ENCODE measurements at regions not wholly inside any gene's neighbourhood (a gene's known extent, or its start where the extent isn't known, plus 50 kb on each side); places are given as distances from the start of the nearest gene placed in this dataset.

GRCh38 chr10:45061982-45062381 is 61.3 kb downstream of the ZNF22 start:
- TF ChIP-seq TRIM28 (IDR thresholded peaks at IDR 0.05; ENCODE audit: borderline replicate concordance, low read length), result no peak
- no peak for TF ChIP-seq SP2 (tag by site-specific recombination; IDR thresholded peaks at IDR 0.05)
- TF ChIP-seq ZNF707 (tag by site-specific recombination; IDR thresholded peaks at IDR 0.05), result no peak
- TF ChIP-seq ZNF513 (tag by site-specific recombination; IDR thresholded peaks at IDR 0.05), result no peak
- TF ChIP-seq ZNF660 (tag by site-specific recombination; IDR thresholded peaks at IDR 0.05), result no peak
- no peak for TF ChIP-seq SCRT2 (tag by site-specific recombination; IDR thresholded peaks at IDR 0.05)
- no peak for TF ChIP-seq CTCF (tag by site-specific recombination; IDR thresholded peaks at IDR 0.05)
- no peak for TF ChIP-seq HOXD13 (CRISPR knock-in tag; IDR thresholded peaks at IDR 0.05; ENCODE audit: borderline replicate concordance)
- TF ChIP-seq ZXDB (tag by site-specific recombination; IDR thresholded peaks at IDR 0.05), result no peak
- TF ChIP-seq ZNF354C (tag by site-specific recombination; IDR thresholded peaks at IDR 0.05; ENCODE audit: borderline replicate concordance, low read depth), result no peak
- no peak for TF ChIP-seq ZNF221 (tag by site-specific recombination; IDR thresholded peaks at IDR 0.05; ENCODE audit: borderline replicate concordance)
- no peak for TF ChIP-seq TCF7L2 (IDR thresholded peaks at IDR 0.05; ENCODE audit: borderline replicate concordance, low read depth, low read length)

Measured in HEK293 (cell line).